Heart left ventricle (tissue), 13 donors: ENCODE measurements at regions not wholly inside any gene's neighbourhood (a gene's known extent, or its start where the extent isn't known, plus 50 kb on each side); places are given as distances from the start of the nearest gene placed in this dataset.

Source experiments
- POLR2A ChIP-seq, 2 donors: fragments of 450-650 bp; IDR thresholded peaks; one replicate each; pipeline ENCODE4 v1.6.1; 2017; ENCODE audit warnings: antibody characterized with exemption in 2 of 2, mild to moderate bottlenecking in 2 of 2, moderate library complexity in 2 of 2
- TF ChIP-seq, protein P1 (sequence below), 12 donors: fragments of 200-600 bp; sonication (generic) in 4 of 12; IDR thresholded peaks; one replicate each; pipeline versions ENCODE4 v1.5.0 to v1.8.0; 2018 to 2022; ENCODE audit warnings: antibody characterized with exemption in 12 of 12, mild to moderate bottlenecking in 5 of 12
- donor health status: ischemic (EF 13 %, LVEDD 7.1; RV severe dilation, severe dysfunction).
- donor health status: DM: no; HTN: yes; CAD: no.
- donor health status: DM: no; HTN: no; CAD: no.
- donor health status: ischemic (EF 25% LVEDD 6.9; RV normal size, moderate dysfunction).
- donor health status: ischemic (EF 25% LVEDD 5.7; RV mildly dilated, moderate dysfunction).
- donor health status: ischemic (EF 35%, LVEDD 5.7; RV mildly dilated, moderate dysfunction).
- donor health status: nonischemic (EF 11% LVEDD 7.7; RV severe dilation, severe dysfunction).
- donor health status: DM: yes; HTN: yes; CAD: no.
- donor health status: PGD.
- donor health status: ischemic (EF 29% LVEDD 5.4; RV normal size, mild dysfunction).
- donor health status: nonischemic (EF 23%, LVEDD 6.1; RV moderate dilation, normal function).

DNA sequence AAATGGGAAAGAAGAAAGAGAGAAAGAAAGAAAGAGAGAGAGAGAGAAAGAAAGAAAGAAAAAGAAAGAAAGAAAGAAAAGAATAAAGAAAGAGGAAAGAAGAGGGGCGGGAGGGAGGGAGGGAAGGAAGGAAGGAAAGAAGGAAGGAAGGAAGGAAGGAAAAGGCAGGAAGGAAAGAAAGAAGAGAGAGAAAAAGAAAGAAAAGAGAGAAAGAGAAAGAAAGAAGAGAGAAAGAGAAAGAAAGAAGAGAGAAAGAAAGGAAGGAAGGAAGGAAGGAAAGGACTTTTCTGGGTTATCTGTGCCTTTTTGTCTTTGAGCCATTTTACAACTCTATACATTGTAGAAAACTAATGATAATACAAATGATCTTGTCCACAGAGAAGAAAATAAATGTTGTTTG is 136.6 kb upstream of the SMAD3 start:
- TF ChIP-seq, protein P1, sequence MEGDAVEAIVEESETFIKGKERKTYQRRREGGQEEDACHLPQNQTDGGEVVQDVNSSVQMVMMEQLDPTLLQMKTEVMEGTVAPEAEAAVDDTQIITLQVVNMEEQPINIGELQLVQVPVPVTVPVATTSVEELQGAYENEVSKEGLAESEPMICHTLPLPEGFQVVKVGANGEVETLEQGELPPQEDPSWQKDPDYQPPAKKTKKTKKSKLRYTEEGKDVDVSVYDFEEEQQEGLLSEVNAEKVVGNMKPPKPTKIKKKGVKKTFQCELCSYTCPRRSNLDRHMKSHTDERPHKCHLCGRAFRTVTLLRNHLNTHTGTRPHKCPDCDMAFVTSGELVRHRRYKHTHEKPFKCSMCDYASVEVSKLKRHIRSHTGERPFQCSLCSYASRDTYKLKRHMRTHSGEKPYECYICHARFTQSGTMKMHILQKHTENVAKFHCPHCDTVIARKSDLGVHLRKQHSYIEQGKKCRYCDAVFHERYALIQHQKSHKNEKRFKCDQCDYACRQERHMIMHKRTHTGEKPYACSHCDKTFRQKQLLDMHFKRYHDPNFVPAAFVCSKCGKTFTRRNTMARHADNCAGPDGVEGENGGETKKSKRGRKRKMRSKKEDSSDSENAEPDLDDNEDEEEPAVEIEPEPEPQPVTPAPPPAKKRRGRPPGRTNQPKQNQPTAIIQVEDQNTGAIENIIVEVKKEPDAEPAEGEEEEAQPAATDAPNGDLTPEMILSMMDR (IDR thresholded peaks at IDR 0.05): no peak
- TF ChIP-seq POLR2A (IDR thresholded peaks at IDR 0.05): no peak
